NT2/D1 (cell line): ENCODE measurements at regions not wholly inside any gene's neighbourhood (a gene's known extent, or its start where the extent isn't known, plus 50 kb on each side); places are given as distances from the start of the nearest gene placed in this dataset.

Experiments
- DNase-seq: peaks from one replicate; pipeline ENCODE4 v3.0.0-alpha.2; 2011; ENCODE audit warnings: low read depth, low spot score
- H3K27me3 ChIP-seq: 2 replicates; pipeline ENCODE4 v1.6.0; 2011; ENCODE audit warnings: mild to moderate bottlenecking; ENCODE audit not compliant: insufficient read length, insufficient read depth
- H3K36me3 ChIP-seq: 2 replicates; pipeline ENCODE4 v1.6.1; 2011; ENCODE audit warnings: mild to moderate bottlenecking, low read length, mixed read lengths; ENCODE audit not compliant: insufficient read depth, insufficient read length
- H3K4me1 ChIP-seq: 2 replicates; pipeline ENCODE4 v1.5.1; 2011; ENCODE audit not compliant: insufficient read depth, insufficient read length
- H3K4me3 ChIP-seq: 2 replicates; pipeline ENCODE4 v1.5.1; 2011; ENCODE audit warnings: low read depth; ENCODE audit not compliant: insufficient read length
- H3K9ac ChIP-seq: 2 replicates; pipeline ENCODE4 v1.6.0; 2011; ENCODE audit warnings: low read depth; ENCODE audit not compliant: insufficient read length
- H3K9me3 ChIP-seq: 2 replicates; pipeline ENCODE4 v1.5.1; 2011; ENCODE audit warnings: mild to moderate bottlenecking, low read length; ENCODE audit not compliant: insufficient read depth
- SUZ12 ChIP-seq: IDR thresholded peaks from 2 replicates; pipeline ENCODE4 v1.6.1; 2011; ENCODE audit not compliant: insufficient read length, insufficient read depth; ENCODE audit errors: extremely low read depth
- YY1 ChIP-seq: IDR thresholded peaks from 2 replicates; pipeline ENCODE4 v1.6.1; 2011; ENCODE audit not compliant: insufficient read length, insufficient read depth
- ZNF274 ChIP-seq: IDR thresholded peaks from 2 replicates; pipeline ENCODE4 v1.6.1; 2011; ENCODE audit warnings: mild to moderate bottlenecking, low read depth, low read length

- no peak for TF ChIP-seq YY1
- TF ChIP-seq ZNF274, result no peak
- no peak for TF ChIP-seq SUZ12
Observed at GRCh38 chr2:146908776-146909175, 936.1 kb upstream of the ACVR2A start.

GRCh38 chr2:146898083-146898482 is 946.7 kb upstream of the ACVR2A start:
- Histone ChIP-seq H3K36me3 (no peaks in the 10 kb centered on the region), H3K4me3 (no peak overlapping the region), H3K27me3 (no peaks in the 10 kb centered on the region), H3K4me1 (no peaks in the 10 kb centered on the region), H3K9ac (no peak overlapping the region), H3K9me3 (no peaks in the 10 kb centered on the region)
- DNase-seq, result no peak
- TF ChIP-seq SUZ12, result no peak
- TF ChIP-seq ZNF274, result no peak
- TF ChIP-seq YY1, result no peak

More at GRCh38 chr2:146908776-146909175, 936.1 kb upstream of the ACVR2A start:
- DNase-seq, result no peak
- Histone ChIP-seq H3K4me1 (no peaks in the 10 kb centered on the region), H3K9ac (no peak overlapping the region), H3K9me3 (no peaks in the 10 kb centered on the region), H3K27me3 (no peaks in the 10 kb centered on the region), H3K4me3 (no peak overlapping the region), H3K36me3 (no peaks in the 10 kb centered on the region)

DNA sequence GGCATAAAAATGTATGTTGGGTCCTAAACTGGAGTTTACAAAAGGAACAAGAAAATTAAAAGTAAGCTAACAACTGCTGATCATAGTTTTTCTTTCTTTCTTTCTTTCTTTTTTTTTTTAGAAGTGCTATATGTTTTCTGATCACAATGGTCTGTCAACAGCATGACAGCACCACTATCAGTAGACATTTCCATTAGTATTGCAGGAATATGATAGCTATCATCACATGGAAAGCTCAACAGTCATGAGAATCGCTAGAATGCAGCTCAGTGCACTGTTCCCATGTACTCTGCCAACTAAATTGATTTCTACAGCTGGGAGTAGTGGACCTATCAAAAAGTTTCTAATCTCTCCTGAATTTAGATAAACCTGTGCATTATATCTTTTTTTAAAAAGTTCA is 950.3 kb upstream of the ACVR2A start:
- Histone ChIP-seq H3K9me3 (no peaks in the 10 kb centered on the region), H3K27me3 (no peaks in the 10 kb centered on the region), H3K4me3 (no peak overlapping the region), H3K9ac (no peak overlapping the region), H3K36me3 (no peaks in the 10 kb centered on the region), H3K4me1 (no peaks in the 10 kb centered on the region)
- no peak for DNase-seq
- TF ChIP-seq YY1 (no peak), ZNF274 (no peak)

DNA sequence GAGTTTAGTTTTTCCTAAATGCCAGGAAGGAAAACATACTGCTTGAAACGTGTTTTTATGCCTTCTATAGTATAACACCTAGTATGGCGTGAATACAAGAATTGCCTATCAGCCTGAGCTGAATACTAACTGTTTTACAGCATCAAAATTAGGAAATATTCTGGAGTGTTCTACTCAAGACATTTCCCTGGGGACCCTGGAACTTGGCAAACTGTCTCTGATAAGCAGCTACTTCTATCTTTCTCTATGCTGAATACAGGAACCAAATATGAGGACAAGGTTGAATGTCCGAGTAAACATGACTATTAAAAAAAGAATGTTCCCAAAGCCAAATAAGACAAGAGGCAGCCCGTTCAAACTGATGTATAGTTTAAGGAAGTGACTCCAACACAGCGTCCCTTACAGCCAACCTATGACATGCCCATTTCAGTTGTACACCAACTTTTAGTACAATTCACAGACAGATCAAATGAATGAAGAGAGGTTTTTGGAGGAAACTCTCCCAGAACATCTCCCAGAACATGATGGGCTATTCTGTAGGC is 951.3 kb upstream of the ACVR2A start:
- H3K4me3 ChIP-seq, result no peak overlapping the region
- H3K27me3 ChIP-seq, result no peaks in the 10 kb centered on the region
- no peak for DNase-seq
- H3K36me3 ChIP-seq, result no peaks in the 10 kb centered on the region
- no peaks in the 10 kb centered on the region for H3K9me3 ChIP-seq
- no peak overlapping the region for H3K9ac ChIP-seq
- no peak for TF ChIP-seq SUZ12
- TF ChIP-seq YY1, result no peak
- TF ChIP-seq ZNF274, result no peak
- H3K4me1 ChIP-seq, result no peaks in the 10 kb centered on the region

DNA sequence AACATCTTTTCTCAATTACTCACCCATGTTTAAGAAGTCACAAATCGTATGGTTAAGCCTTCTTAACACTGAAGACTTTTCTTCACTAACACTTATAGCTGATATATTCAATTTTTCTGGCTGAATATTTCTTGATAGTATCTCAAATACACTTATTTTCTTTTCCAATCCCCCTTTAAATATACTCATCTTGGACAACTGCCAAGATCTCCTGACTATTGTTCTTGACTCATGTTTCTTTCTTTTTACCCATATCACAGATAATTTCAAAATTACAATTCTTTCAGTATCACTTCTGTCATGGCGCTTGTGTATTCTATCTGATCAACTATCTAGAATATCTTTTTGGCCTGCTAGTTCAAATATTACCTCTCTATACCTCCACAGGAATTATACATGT is 954.3 kb upstream of the ACVR2A start:
- Histone ChIP-seq H3K9ac (no peak overlapping the region), H3K4me3 (no peak overlapping the region), H3K9me3 (no peaks in the 10 kb centered on the region), H3K36me3 (no peaks in the 10 kb centered on the region), H3K27me3 (no peaks in the 10 kb centered on the region), H3K4me1 (no peaks in the 10 kb centered on the region)
- DNase-seq, result no peak
- TF ChIP-seq ZNF274, result no peak
- TF ChIP-seq SUZ12, result no peak
- TF ChIP-seq YY1, result no peak

DNA sequence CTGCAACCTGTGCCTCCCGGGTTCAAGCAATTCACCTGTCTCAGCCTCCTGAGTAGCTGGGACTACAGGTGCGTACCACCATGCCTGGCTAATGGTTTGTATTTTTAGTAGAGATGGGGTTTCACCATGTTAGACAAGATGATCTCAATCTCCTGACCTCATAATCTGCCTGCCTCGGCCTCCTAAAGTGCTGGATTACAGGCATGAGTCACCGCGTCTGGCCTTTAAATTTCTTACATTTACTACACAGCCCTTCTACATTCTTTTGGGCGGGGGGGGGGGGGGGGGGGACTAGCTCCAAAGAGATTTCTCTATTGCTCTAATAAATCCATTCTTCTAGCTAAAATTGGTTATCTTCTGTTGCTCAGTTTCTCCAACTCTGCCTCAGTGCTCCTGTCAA is 964.9 kb upstream of the ACVR2A start:
- H3K36me3 ChIP-seq, result no peaks in the 10 kb centered on the region
- TF ChIP-seq YY1 (no peak), ZNF274 (no peak), SUZ12 (no peak)
- H3K4me3 ChIP-seq, result no peak overlapping the region
- no peak for DNase-seq
- H3K9ac ChIP-seq, result no peak overlapping the region
- H3K9me3 ChIP-seq, result peaks cover 6% of the 10 kb centered on the region; the same call in 1 of the 2 replicates
- no peaks in the 10 kb centered on the region for H3K4me1 ChIP-seq
- H3K27me3 ChIP-seq, result no peaks in the 10 kb centered on the region

- Histone ChIP-seq H3K36me3 (no peaks in the 10 kb centered on the region), H3K9ac (no peak overlapping the region), H3K27me3 (no peaks in the 10 kb centered on the region), H3K4me3 (no peak overlapping the region), H3K9me3 (no peaks in the 10 kb centered on the region), H3K4me1 (peaks cover 2% of the 10 kb centered on the region)
- TF ChIP-seq YY1 (no peak), ZNF274 (no peak), SUZ12 (no peak)
- no peak for DNase-seq
Observed at GRCh38 chr2:146874260-146874658, 970.6 kb upstream of the ACVR2A start.

DNA sequence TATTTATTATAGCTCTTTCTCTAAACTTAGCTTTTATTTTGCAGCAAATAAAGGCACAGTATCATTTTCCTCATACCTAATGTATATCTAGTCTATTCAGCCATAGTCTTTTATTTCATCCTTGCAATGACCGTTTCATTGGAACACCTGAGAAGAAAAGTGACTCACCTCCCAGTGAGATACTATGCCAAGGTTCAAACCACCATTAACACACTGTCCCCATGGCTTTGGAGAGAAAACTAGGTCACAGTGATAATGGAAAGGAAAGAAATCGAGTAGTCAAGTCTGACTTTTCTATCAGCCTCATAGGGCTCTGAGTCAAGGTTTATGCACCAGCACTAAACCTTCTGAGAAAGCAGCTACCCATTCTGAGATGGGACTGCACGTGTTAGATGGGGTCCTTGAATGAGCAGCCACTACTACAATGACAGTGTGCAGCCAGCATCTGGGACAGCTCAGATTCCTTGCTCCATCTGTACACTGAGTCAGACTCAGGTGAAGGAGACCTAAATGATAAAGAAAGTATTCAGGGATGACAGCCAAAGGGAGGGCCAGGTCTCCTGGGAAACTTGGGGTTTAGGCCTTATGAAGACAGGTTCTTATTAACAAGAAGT is 971.1 kb upstream of the ACVR2A start:
- TF ChIP-seq SUZ12, result no peak
- TF ChIP-seq YY1, result no peak
- TF ChIP-seq ZNF274, result no peak
- H3K27me3 ChIP-seq, result no peaks in the 10 kb centered on the region
- DNase-seq, result no peak
- H3K4me1 ChIP-seq, result peaks cover 2% of the 10 kb centered on the region
- no peaks in the 10 kb centered on the region for H3K36me3 ChIP-seq
- no peaks in the 10 kb centered on the region for H3K9me3 ChIP-seq
- no peak overlapping the region for H3K9ac ChIP-seq
- H3K4me3 ChIP-seq, result no peak overlapping the region
